ENCODE measurements at regions not wholly inside any gene's neighbourhood (a gene's known extent, or its start where the extent isn't known, plus 50 kb on each side); places are given as distances from the start of the nearest gene placed in this dataset.
"Not testable (repeated sequence)": the region's sequence is repeated elsewhere in the genome, so short reads cannot be mapped to it uniquely, and the experiment has no call there.

DNA sequence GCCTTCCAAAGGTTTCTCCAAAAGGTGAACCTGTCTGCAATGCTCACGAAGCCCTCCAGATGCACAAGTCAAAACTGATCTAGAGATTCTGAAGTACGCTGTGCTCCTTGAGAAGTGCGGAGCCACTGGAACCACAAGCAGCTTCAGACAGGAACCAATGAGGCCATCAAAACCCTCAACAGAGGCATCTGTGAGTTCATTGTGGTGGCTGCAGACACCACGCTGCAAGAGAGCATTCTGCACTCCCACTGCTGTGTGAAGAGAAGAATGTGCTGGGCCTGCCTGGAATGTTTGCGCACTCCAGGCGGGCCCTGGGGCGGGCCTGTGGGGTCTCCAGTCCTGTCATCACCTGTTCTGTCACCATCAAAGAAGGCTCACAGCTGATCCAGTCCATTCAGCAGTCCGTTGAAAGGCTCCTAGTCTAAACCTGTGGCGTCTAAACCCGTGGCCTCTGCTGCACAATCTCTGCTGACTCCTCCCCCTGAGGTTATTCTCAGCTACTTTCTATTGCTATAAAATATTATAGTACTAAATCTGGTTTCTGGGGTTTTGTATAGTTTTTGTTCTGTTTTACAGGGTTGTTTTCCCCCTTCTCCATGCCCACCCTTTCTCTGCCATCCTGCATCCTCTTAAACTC, 111.6 kb downstream of the PPIAL4A start:
- TF ChIP-seq, protein P1, sequence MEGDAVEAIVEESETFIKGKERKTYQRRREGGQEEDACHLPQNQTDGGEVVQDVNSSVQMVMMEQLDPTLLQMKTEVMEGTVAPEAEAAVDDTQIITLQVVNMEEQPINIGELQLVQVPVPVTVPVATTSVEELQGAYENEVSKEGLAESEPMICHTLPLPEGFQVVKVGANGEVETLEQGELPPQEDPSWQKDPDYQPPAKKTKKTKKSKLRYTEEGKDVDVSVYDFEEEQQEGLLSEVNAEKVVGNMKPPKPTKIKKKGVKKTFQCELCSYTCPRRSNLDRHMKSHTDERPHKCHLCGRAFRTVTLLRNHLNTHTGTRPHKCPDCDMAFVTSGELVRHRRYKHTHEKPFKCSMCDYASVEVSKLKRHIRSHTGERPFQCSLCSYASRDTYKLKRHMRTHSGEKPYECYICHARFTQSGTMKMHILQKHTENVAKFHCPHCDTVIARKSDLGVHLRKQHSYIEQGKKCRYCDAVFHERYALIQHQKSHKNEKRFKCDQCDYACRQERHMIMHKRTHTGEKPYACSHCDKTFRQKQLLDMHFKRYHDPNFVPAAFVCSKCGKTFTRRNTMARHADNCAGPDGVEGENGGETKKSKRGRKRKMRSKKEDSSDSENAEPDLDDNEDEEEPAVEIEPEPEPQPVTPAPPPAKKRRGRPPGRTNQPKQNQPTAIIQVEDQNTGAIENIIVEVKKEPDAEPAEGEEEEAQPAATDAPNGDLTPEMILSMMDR (IDR thresholded peaks at IDR 0.05; ENCODE audit: insufficient read depth, low read length) = not testable (repeated sequence)
- not testable (repeated sequence) for TF ChIP-seq GABPA (IDR thresholded peaks at IDR 0.05; ENCODE audit: low read depth); POLR2AphosphoS5 (IDR thresholded peaks at IDR 0.05; ENCODE audit: low read depth); SPI1 (IDR thresholded peaks at IDR 0.05; ENCODE audit: borderline replicate concordance, low read depth)
- TF ChIP-seq, protein P2, sequence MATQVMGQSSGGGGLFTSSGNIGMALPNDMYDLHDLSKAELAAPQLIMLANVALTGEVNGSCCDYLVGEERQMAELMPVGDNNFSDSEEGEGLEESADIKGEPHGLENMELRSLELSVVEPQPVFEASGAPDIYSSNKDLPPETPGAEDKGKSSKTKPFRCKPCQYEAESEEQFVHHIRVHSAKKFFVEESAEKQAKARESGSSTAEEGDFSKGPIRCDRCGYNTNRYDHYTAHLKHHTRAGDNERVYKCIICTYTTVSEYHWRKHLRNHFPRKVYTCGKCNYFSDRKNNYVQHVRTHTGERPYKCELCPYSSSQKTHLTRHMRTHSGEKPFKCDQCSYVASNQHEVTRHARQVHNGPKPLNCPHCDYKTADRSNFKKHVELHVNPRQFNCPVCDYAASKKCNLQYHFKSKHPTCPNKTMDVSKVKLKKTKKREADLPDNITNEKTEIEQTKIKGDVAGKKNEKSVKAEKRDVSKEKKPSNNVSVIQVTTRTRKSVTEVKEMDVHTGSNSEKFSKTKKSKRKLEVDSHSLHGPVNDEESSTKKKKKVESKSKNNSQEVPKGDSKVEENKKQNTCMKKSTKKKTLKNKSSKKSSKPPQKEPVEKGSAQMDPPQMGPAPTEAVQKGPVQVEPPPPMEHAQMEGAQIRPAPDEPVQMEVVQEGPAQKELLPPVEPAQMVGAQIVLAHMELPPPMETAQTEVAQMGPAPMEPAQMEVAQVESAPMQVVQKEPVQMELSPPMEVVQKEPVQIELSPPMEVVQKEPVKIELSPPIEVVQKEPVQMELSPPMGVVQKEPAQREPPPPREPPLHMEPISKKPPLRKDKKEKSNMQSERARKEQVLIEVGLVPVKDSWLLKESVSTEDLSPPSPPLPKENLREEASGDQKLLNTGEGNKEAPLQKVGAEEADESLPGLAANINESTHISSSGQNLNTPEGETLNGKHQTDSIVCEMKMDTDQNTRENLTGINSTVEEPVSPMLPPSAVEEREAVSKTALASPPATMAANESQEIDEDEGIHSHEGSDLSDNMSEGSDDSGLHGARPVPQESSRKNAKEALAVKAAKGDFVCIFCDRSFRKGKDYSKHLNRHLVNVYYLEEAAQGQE (IDR thresholded peaks at IDR 0.05; ENCODE audit: insufficient replicate concordance, low read depth) = not testable (repeated sequence)

All from HL-60 (cell line).